Activated CD8-positive, alpha-beta T cell treated with anti-CD3 and anti-CD28 coated beads for 36 hours (primary cell): ENCODE measurements at regions not wholly inside any gene's neighbourhood (a gene's known extent, or its start where the extent isn't known, plus 50 kb on each side); places are given as distances from the start of the nearest gene placed in this dataset.
"Not testable (repeated sequence)": the region's sequence is repeated elsewhere in the genome, so short reads cannot be mapped to it uniquely, and the experiment has no call there.

Experiments used
- ATAC-seq: fragments of 200-7000 bp; cut with Tn5 transposase; one replicate; pipeline ENCODE4 v1.10.0; 2021; ENCODE audit warnings: mild to moderate bottlenecking, moderate library complexity
- CTCF ChIA-PET: fragments of 350-600 bp; sonication (Branson Sonifier 250); formaldehyde crosslinking; loops from one replicate; lab custom pipeline; 2021; ENCODE audit warnings: antibody characterized with exemption; lab: Charles Lee
- POLR2A ChIA-PET: fragments of 350-600 bp; sonication (Branson Sonifier 250); formaldehyde crosslinking; loops from one replicate; lab custom pipeline; 2021; ENCODE audit warnings: antibody characterized with exemption; lab: Charles Lee
- DNase-seq: peaks from one replicate; pipeline ENCODE4 v3.0.0-alpha.2; 2020
- H3K27ac Mint-ChIP-seq: one replicate; pipeline ENCODE4 v1.8.0; 2021; ENCODE audit warnings: mild to moderate bottlenecking, mixed read lengths
- H3K27me3 Mint-ChIP-seq: one replicate; pipeline ENCODE4 v1.8.0; 2021; ENCODE audit warnings: mixed read lengths
- H3K36me3 Mint-ChIP-seq: one replicate; pipeline ENCODE4 v1.8.0; 2021; ENCODE audit warnings: low read depth, mixed read lengths
- H3K4me1 Mint-ChIP-seq: one replicate; pipeline ENCODE4 v1.8.0; 2021; ENCODE audit warnings: low read depth, mixed read lengths
- H3K4me3 Mint-ChIP-seq: one replicate; pipeline ENCODE4 v1.8.0; 2021; ENCODE audit warnings: mild to moderate bottlenecking, moderate library complexity, mixed read lengths
- H3K9me3 Mint-ChIP-seq: one replicate; pipeline ENCODE4 v1.8.0; 2021; ENCODE audit warnings: mixed read lengths
- intact Hi-C: fragments of 100-400 bp; cut with micrococcal nuclease; formaldehyde crosslinking; loops from one replicate; pipeline ENCODE4 v1.10.0; 2022
- TF ChIP-seq, protein P1 (sequence below): fragments of 200-600 bp; IDR thresholded peaks from one replicate; pipeline ENCODE4 v1.8.0; 2022; ENCODE audit warnings: antibody characterized with exemption, mild to moderate bottlenecking

DNA sequence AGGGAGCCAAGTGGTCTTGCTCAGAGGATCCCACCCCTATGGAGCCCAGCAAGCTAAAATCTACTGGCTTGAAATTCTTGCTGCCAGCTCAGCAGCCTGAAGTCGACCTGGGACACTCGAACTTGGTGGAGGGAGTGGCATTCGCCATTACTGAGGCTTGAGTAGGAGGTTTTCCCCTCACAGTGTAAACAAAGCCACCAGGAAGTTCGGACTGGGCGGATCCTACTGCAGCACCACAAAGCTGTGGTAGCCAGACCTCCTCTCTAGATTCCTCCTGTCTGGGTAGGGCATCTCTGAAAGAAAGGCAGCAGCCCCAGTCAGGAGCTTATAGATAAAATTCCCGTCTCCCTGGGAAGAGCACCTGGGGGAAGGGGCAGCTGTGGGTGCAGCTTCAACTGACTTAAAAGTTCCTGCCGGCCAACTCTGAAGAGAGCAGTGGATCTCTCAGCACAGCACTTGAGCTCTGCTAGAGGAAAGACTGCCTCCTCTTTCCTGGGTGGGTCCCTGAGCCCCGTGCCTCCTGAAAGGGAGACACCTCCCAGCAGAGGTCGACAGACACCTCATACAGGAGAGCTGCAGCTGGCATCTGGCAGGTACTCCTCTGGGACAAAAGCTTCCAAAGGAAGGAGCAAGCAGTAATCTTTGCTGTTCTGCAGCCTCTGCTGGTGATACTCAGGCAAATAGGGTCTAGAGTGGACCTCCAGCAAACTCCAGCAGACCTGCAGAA is 576.3 kb upstream of the NECTIN3 start:
- H3K36me3 Mint-ChIP-seq: no peaks in the 10 kb centered on the region
- H3K4me3 Mint-ChIP-seq: no peak overlapping the region
- no peak for DNase-seq
- intact Hi-C loops: no loop called here
- ChIA-PET POLR2A (no interaction called here), CTCF (no interaction called here)
- TF ChIP-seq, protein P1, sequence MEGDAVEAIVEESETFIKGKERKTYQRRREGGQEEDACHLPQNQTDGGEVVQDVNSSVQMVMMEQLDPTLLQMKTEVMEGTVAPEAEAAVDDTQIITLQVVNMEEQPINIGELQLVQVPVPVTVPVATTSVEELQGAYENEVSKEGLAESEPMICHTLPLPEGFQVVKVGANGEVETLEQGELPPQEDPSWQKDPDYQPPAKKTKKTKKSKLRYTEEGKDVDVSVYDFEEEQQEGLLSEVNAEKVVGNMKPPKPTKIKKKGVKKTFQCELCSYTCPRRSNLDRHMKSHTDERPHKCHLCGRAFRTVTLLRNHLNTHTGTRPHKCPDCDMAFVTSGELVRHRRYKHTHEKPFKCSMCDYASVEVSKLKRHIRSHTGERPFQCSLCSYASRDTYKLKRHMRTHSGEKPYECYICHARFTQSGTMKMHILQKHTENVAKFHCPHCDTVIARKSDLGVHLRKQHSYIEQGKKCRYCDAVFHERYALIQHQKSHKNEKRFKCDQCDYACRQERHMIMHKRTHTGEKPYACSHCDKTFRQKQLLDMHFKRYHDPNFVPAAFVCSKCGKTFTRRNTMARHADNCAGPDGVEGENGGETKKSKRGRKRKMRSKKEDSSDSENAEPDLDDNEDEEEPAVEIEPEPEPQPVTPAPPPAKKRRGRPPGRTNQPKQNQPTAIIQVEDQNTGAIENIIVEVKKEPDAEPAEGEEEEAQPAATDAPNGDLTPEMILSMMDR: no peak
- ATAC-seq: no peak
- H3K27ac Mint-ChIP-seq: no peak overlapping the region
- no peaks in the 10 kb centered on the region for H3K9me3 Mint-ChIP-seq
- no peaks in the 10 kb centered on the region for H3K4me1 Mint-ChIP-seq
- H3K27me3 Mint-ChIP-seq: peaks cover 5% of the 10 kb centered on the region

DNA sequence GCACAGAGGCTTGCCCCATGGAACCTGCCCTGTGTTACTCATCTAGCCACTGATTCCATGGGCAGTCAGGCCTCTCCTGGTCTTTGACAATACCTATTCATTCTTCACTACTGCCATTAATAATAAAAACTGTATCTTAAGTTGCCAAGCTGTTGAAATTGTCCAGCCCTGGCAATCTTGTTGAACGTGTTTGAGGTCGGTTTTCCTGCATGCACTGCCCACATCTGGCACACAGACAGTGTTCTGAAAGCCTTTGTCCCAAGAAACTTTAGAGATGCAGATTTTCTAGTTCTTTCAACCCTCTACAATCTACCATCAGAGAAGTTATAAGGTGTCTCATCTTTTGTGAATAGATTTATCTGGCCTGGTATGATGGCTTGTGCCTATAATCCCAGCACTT is 567.2 kb upstream of the NECTIN3 start:
- no peak overlapping the region for H3K4me3 Mint-ChIP-seq

DNA sequence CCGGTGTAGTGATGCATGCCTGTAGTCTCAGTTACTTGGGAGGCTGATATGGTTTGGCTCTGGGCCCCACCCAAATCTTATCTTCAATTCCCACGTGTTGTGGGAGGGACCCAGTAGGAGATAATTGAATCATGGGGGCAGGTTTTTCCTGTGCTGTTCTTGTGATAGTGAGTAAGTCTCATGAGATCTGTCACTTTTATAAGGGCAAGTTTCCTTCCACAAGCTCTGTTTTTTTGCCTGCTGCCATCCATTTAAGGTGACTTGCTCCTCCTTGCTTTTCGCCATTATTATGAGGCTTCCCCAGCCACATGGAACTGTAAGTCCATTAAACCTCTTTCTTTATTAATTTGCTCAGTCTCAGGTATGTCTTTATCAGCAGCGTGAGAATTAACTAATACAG is 566.7 kb upstream of the NECTIN3 start:
- H3K4me1 Mint-ChIP-seq: no peaks in the 10 kb centered on the region
- ChIA-PET POLR2A (no interaction called here), CTCF (no interaction called here)
- no peak overlapping the region for H3K4me3 Mint-ChIP-seq
- H3K36me3 Mint-ChIP-seq: no peaks in the 10 kb centered on the region
- ATAC-seq (no peak), DNase-seq (no peak)
- TF ChIP-seq, protein P1: no peak
- intact Hi-C loops: no loop called here
- peaks cover 1% of the 10 kb centered on the region for H3K27me3 Mint-ChIP-seq
- peaks cover 3% of the 10 kb centered on the region for H3K9me3 Mint-ChIP-seq
- no peak overlapping the region for H3K27ac Mint-ChIP-seq

More for the DNA sequence above, 567.2 kb upstream of the NECTIN3 start:
- ChIA-PET POLR2A (no interaction called here), CTCF (no interaction called here)
- intact Hi-C loops: no loop called here
- Mint-ChIP-seq H3K36me3 (no peaks in the 10 kb centered on the region), H3K27ac (no peak overlapping the region), H3K27me3 (peaks cover 1% of the 10 kb centered on the region), H3K9me3 (peaks cover 3% of the 10 kb centered on the region), H3K4me1 (no peaks in the 10 kb centered on the region)
- TF ChIP-seq, protein P1: no peak
- DNase-seq (no peak), ATAC-seq (no peak)

DNA sequence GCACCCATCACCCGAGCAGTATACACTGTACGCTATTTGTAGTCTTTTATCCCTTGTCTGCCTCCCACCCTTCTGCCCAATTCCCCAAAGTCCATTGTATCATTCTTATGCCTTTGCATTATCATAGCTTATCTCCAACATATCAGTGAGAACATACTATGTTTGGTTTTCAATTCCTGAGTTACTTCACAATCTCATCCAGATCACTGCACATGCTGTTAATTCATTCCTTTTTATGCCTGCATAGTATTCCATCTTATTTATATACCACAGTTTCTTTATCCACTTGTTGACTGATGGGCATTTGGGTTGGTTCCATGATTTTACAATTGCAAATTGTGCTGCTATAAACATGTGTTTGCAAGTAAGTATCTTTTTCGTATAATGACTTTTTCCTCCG is 564.7 kb upstream of the NECTIN3 start:
- no peaks in the 10 kb centered on the region for H3K36me3 Mint-ChIP-seq
- DNase-seq (no peak), ATAC-seq (no peak)
- H3K4me3 Mint-ChIP-seq: no peak overlapping the region
- H3K27ac Mint-ChIP-seq: no peak overlapping the region
- intact Hi-C loops: no loop called here
- H3K9me3 Mint-ChIP-seq: peaks cover 3% of the 10 kb centered on the region
- H3K4me1 Mint-ChIP-seq: no peaks in the 10 kb centered on the region
- ChIA-PET POLR2A (no interaction called here), CTCF (no interaction called here)
- H3K27me3 Mint-ChIP-seq: peaks cover 4% of the 10 kb centered on the region
- TF ChIP-seq, protein P1: no peak

DNA sequence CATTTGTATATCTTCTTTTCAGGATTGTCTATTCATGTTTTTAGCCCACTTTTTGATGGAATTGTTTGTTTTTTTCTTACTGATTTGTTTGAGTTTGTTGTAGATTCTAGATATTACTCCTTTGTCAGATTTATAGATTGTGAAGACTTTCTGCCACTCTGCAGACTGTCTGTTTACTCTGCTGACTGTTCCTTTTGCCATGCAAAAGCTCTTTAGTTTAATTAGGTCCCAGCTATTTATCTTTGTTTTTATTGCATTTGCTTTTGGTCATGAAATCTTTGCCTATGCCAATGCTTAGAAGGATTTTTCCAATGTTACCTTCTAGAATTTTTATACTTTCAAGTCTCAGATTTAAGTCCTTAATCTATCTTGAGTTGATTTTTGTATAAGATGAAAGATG is 564.0 kb upstream of the NECTIN3 start:
- CTCF ChIA-PET, DNase-seq, intact Hi-C loops, H3K4me3 Mint-ChIP-seq, POLR2A ChIA-PET, H3K9me3 Mint-ChIP-seq, ATAC-seq, H3K27me3 Mint-ChIP-seq, H3K4me1 Mint-ChIP-seq, H3K36me3 Mint-ChIP-seq, H3K27ac Mint-ChIP-seq: not testable (repeated sequence)
